OCI-LY3 (cell line): ENCODE measurements at regions not wholly inside any gene's neighbourhood (a gene's known extent, or its start where the extent isn't known, plus 50 kb on each side); places are given as distances from the start of the nearest gene placed in this dataset.

Experiments used
- H2AFZ ChIP-seq: fragments of 200-600, 300-600 bp; shearing (Covaris generic); 2 replicates; pipeline ENCODE4 v1.6.0; 2014; ENCODE audit warnings: antibody characterized with exemption, low read depth, low read length
- H3K27ac ChIP-seq: fragments of 200-600, 300-600 bp; sonication (generic); 2 replicates; pipeline ENCODE4 v1.5.1; 2014; ENCODE audit warnings: mild to moderate bottlenecking, low read length, moderate library complexity, mixed read lengths
- H3K27me3 ChIP-seq: fragments of 200-600, 300-600 bp; sonication (generic); 2 replicates; pipeline ENCODE4 v1.6.1; 2014; ENCODE audit warnings: low read depth, low read length, mixed read lengths
- H3K36me3 ChIP-seq: fragments of 200-600, 300-600 bp; sonication (generic); replicated peaks from 2 replicates; pipeline ENCODE3; 2014; ENCODE audit warnings: low read depth, low read length, mixed read lengths
- H3K4me1 ChIP-seq: fragments of 300-600, 200-600 bp; sonication (generic); 2 replicates; pipeline ENCODE4 v1.6.1; 2014; ENCODE audit warnings: low read length, mixed read lengths
- H3K4me2 ChIP-seq: fragments of 200-600, 300-600 bp; sonication (generic); 2 replicates; pipeline ENCODE4 v1.6.1; 2014; ENCODE audit warnings: low read length, mixed read lengths
- H3K4me3 ChIP-seq: fragments of 300-600, 200-600 bp; sonication (generic); 2 replicates; pipeline ENCODE4 v1.5.1; 2014; ENCODE audit warnings: antibody characterized with exemption, mild to moderate bottlenecking, low read length, moderate library complexity
- H3K79me2 ChIP-seq: fragments of 300-600, 200-600 bp; shearing (Covaris generic); 2 replicates; pipeline ENCODE4 v1.6.1; 2014; ENCODE audit warnings: mild to moderate bottlenecking, low read length, mixed read lengths
- H3K9ac ChIP-seq: fragments of 300-600, 200-600 bp; shearing (Covaris generic); 2 replicates; pipeline ENCODE4 v1.6.0; 2014; ENCODE audit warnings: mild to moderate bottlenecking, low read length, moderate library complexity
- H3K9me3 ChIP-seq: fragments of 200-600, 300-600 bp; shearing (Covaris generic); 2 replicates; pipeline ENCODE4 v1.6.1; 2014; ENCODE audit warnings: low read length, mixed read lengths; ENCODE audit not compliant: insufficient read depth
- H4K20me1 ChIP-seq: fragments of 200-600, 300-600 bp; sonication (generic); 2 replicates; pipeline ENCODE4 v1.6.1; 2016; ENCODE audit warnings: low read length, mixed read lengths; ENCODE audit not compliant: insufficient read depth
- EZH2phosphoT487 ChIP-seq: fragments of 200-600 bp; shearing (Covaris generic); IDR thresholded peaks from 2 replicates; pipeline ENCODE4 v1.6.1; 2018; ENCODE audit warnings: antibody characterized with exemption, mixed run types, low read depth
- TF ChIP-seq, protein P1 (sequence below): fragments of 200-600, 300-600 bp; sonication (generic); IDR thresholded peaks from 2 replicates; pipeline ENCODE4 v1.5.1; 2014; ENCODE audit warnings: antibody characterized with exemption, low read length, low read depth

GRCh38 chr21:34201481-34201858, 128.1 kb downstream of the MRPS6 start:
- peak overlapping the region; percentile 72 for H3K4me2 ChIP-seq
- TF ChIP-seq EZH2phosphoT487, result no peak
- TF ChIP-seq, protein P1, sequence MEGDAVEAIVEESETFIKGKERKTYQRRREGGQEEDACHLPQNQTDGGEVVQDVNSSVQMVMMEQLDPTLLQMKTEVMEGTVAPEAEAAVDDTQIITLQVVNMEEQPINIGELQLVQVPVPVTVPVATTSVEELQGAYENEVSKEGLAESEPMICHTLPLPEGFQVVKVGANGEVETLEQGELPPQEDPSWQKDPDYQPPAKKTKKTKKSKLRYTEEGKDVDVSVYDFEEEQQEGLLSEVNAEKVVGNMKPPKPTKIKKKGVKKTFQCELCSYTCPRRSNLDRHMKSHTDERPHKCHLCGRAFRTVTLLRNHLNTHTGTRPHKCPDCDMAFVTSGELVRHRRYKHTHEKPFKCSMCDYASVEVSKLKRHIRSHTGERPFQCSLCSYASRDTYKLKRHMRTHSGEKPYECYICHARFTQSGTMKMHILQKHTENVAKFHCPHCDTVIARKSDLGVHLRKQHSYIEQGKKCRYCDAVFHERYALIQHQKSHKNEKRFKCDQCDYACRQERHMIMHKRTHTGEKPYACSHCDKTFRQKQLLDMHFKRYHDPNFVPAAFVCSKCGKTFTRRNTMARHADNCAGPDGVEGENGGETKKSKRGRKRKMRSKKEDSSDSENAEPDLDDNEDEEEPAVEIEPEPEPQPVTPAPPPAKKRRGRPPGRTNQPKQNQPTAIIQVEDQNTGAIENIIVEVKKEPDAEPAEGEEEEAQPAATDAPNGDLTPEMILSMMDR, result no peak
- H3K27me3 ChIP-seq, result no peaks in the 10 kb centered on the region
- no peaks in the 10 kb centered on the region for H4K20me1 ChIP-seq
- no peaks in the 10 kb centered on the region for H3K9me3 ChIP-seq
- peak overlapping the region; percentile 76 for H3K4me3 ChIP-seq
- H3K9ac ChIP-seq, result peak overlapping the region; percentile 50
- no peaks in the 10 kb centered on the region for H3K79me2 ChIP-seq
- no peak overlapping the region for H3K27ac ChIP-seq
- peaks cover 27% of the 10 kb centered on the region for H3K4me1 ChIP-seq
- peak overlapping the region; percentile 52 for H2AFZ ChIP-seq
- no peaks in the 10 kb centered on the region for H3K36me3 ChIP-seq

DNA sequence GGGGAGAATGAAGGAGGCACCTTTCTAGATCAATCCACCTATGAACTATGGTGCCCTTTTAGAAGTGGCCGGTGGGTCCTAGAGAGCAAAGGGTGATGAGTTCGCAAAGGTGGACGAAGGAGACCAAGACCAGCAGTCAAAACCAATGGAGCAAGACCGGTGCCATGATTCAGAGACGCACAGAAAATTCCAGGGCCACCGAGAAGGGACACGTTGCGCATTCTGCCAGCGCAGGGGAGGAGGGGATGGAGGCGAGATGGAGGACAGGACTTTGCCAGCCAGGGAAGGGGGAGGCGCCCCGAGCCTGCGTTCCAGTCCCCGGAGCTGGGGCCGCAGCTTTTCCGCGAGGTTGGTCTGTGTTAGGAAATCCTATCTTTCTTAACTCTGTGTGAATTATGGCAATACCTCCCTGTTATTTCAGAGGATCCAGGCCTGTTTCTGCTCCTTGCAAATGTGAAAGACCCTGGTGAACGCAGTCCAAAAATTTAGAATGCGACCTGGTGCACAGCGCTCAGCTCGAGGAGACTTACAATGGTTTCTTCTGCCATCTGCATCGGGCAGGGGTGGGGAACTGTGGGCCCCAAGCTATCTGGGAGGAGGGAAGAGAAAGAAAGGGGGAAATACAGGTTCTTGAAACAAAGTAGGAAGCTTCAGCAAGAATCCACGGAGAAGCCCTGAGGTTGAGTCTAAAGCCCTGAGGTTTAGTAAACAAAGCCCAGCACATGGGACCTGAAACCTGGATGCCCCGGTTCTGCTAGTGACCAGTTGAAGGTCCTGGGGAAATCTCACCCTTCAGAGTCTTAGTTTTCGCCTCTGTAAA, 129.4 kb downstream of the MRPS6 start:
- peaks cover 36% of the 10 kb centered on the region for H3K4me1 ChIP-seq
- no peaks in the 10 kb centered on the region for H3K27me3 ChIP-seq
- H3K9me3 ChIP-seq, result no peaks in the 10 kb centered on the region
- no peak for TF ChIP-seq EZH2phosphoT487
- TF ChIP-seq, protein P1, result no peak
- peak overlapping the region; percentile 72 for H3K4me2 ChIP-seq
- no peaks in the 10 kb centered on the region for H3K36me3 ChIP-seq
- H3K27ac ChIP-seq, result no peak overlapping the region
- H2AFZ ChIP-seq, result no peak overlapping the region
- H4K20me1 ChIP-seq, result no peaks in the 10 kb centered on the region
- H3K4me3 ChIP-seq, result peak overlapping the region; percentile 76
- 0 out of 2 replicates have a peak overlapping the region, but pooled peaks have one; percentile 50 for H3K9ac ChIP-seq
- H3K79me2 ChIP-seq, result no peaks in the 10 kb centered on the region

DNA sequence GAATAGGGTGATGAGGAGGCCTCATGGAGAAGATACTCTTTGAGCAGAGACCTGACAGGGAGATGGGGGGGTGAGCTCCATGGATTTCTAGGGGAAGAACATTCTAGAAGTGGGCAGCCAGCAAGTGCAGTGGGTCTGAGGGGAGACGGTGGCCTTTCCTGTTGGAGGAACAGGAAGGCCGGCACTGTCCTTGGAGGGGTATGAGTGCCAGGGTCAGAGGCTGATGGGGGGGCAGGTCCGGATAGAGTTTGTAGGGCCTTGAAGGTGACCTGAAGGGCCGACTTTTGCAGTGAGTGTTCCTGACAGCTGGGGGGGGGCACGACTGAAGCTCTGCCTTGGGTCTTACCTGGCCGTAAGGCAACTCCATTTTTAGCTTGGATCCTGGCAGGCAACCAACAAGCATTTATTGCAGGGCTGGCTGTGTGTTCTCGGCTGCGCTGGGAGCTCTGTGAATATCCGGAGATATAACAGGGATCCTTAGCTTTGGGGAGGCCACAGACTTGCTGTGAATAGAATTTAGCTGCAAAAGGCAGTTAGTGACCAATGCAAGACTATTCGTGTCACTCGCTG, 130.6 kb downstream of the MRPS6 start:
- H3K27me3 ChIP-seq, result no peaks in the 10 kb centered on the region
- no peaks in the 10 kb centered on the region for H3K79me2 ChIP-seq
- H2AFZ ChIP-seq, result no peak overlapping the region
- peaks cover 36% of the 10 kb centered on the region for H3K4me1 ChIP-seq
- no peaks in the 10 kb centered on the region for H3K9me3 ChIP-seq
- H3K4me2 ChIP-seq, result no peak overlapping the region
- H3K36me3 ChIP-seq, result no peaks in the 10 kb centered on the region
- H3K27ac ChIP-seq, result no peak overlapping the region
- no peak overlapping the region for H3K4me3 ChIP-seq
- no peaks in the 10 kb centered on the region for H4K20me1 ChIP-seq
- TF ChIP-seq EZH2phosphoT487, result no peak
- TF ChIP-seq, protein P1, result no peak
- no peak overlapping the region for H3K9ac ChIP-seq

GRCh38 chr21:34204481-34205439, 131.4 kb downstream of the MRPS6 start:
- H3K27ac ChIP-seq, result no peak overlapping the region
- no peaks in the 10 kb centered on the region for H4K20me1 ChIP-seq
- no peak overlapping the region for H3K4me2 ChIP-seq
- H3K4me1 ChIP-seq, result peaks cover 36% of the 10 kb centered on the region
- H3K79me2 ChIP-seq, result no peaks in the 10 kb centered on the region
- no peaks in the 10 kb centered on the region for H3K27me3 ChIP-seq
- no peaks in the 10 kb centered on the region for H3K36me3 ChIP-seq
- H3K9ac ChIP-seq, result no peak overlapping the region
- H2AFZ ChIP-seq, result no peak overlapping the region
- no peak overlapping the region for H3K4me3 ChIP-seq
- no peaks in the 10 kb centered on the region for H3K9me3 ChIP-seq
- TF ChIP-seq, protein P1, result no peak
- no peak for TF ChIP-seq EZH2phosphoT487
